IPS-20b (cell line): ENCODE measurements at regions not wholly inside any gene's neighbourhood (a gene's known extent, or its start where the extent isn't known, plus 50 kb on each side); places are given as distances from the start of the nearest gene placed in this dataset.

Source experiments
- H3K27ac ChIP-seq: one replicate; pipeline ENCODE4 v1.5.1; 2013; ENCODE audit warnings: low read length
- H3K27me3 ChIP-seq: 2 replicates; pipeline ENCODE4 v1.6.1; 2013; ENCODE audit warnings: mild to moderate bottlenecking, low read length, inconsistent platforms; ENCODE audit not compliant: insufficient read depth
- H3K36me3 ChIP-seq: 2 replicates; pipeline ENCODE4 v1.6.1; 2013; ENCODE audit warnings: low read depth, mild to moderate bottlenecking, inconsistent platforms, low read length, moderate library complexity; ENCODE audit not compliant: insufficient read depth
- H3K4me1 ChIP-seq: 2 replicates; pipeline ENCODE4 v1.6.1; 2013; ENCODE audit warnings: mild to moderate bottlenecking, control low read depth, inconsistent platforms, low read length, moderate library complexity; ENCODE audit not compliant: insufficient read depth
- H3K4me3 ChIP-seq: 2 replicates; pipeline ENCODE4 v1.5.1; 2013; ENCODE audit warnings: mild to moderate bottlenecking, low read length, inconsistent platforms
- H3K9ac ChIP-seq: 2 replicates; pipeline ENCODE4 v1.6.1; 2013; ENCODE audit warnings: low read depth, mild to moderate bottlenecking, inconsistent platforms, low read length, moderate library complexity
- H3K9me3 ChIP-seq: 2 replicates; pipeline ENCODE4 v1.6.1; 2013; ENCODE audit warnings: mild to moderate bottlenecking, low read depth, low read length, inconsistent platforms; ENCODE audit not compliant: insufficient read depth

GRCh38 chr10:113297226-113297625, 255.6 kb upstream of the HABP2 start:
- Histone ChIP-seq H3K27me3 (no peaks in the 10 kb centered on the region), H3K36me3 (no peaks in the 10 kb centered on the region), H3K4me1 (0 out of 2 replicates have a peak, but pooled peaks cover 3% of the 10 kb centered on the region), H3K4me3 (no peak overlapping the region), H3K9ac (no peak overlapping the region), H3K27ac (no peak overlapping the region), H3K9me3 (no peaks in the 10 kb centered on the region)

GRCh38 chr10:113298616-113299015, 254.2 kb upstream of the HABP2 start:
- H3K9me3 ChIP-seq, result no peaks in the 10 kb centered on the region
- H3K4me1 ChIP-seq, result 0 out of 2 replicates have a peak, but pooled peaks cover 3% of the 10 kb centered on the region
- no peak overlapping the region for H3K4me3 ChIP-seq
- H3K36me3 ChIP-seq, result no peaks in the 10 kb centered on the region
- no peaks in the 10 kb centered on the region for H3K27me3 ChIP-seq
- H3K9ac ChIP-seq, result no peak overlapping the region
- no peak overlapping the region for H3K27ac ChIP-seq

- H3K27me3 ChIP-seq, result no peaks in the 10 kb centered on the region
- H3K4me1 ChIP-seq, result 0 out of 2 replicates have a peak, but pooled peaks cover 3% of the 10 kb centered on the region
- H3K36me3 ChIP-seq, result no peaks in the 10 kb centered on the region
- no peak overlapping the region for H3K9ac ChIP-seq
- no peak overlapping the region for H3K27ac ChIP-seq
- no peaks in the 10 kb centered on the region for H3K9me3 ChIP-seq
- H3K4me3 ChIP-seq, result no peak overlapping the region
Observed at GRCh38 chr10:113300201-113300600, 252.7 kb upstream of the HABP2 start.

GRCh38 chr10:113300617-113301016, 252.2 kb upstream of the HABP2 start:
- Histone ChIP-seq H3K27ac (no peak overlapping the region), H3K9ac (no peak overlapping the region), H3K4me3 (no peak overlapping the region), H3K4me1 (0 out of 2 replicates have a peak, but pooled peaks cover 3% of the 10 kb centered on the region), H3K36me3 (no peaks in the 10 kb centered on the region), H3K27me3 (no peaks in the 10 kb centered on the region), H3K9me3 (no peaks in the 10 kb centered on the region)

- Histone ChIP-seq H3K9ac (no peak overlapping the region), H3K4me1 (0 out of 2 replicates have a peak, but pooled peaks cover 3% of the 10 kb centered on the region), H3K27ac (no peak overlapping the region), H3K36me3 (no peaks in the 10 kb centered on the region), H3K9me3 (no peaks in the 10 kb centered on the region), H3K27me3 (no peaks in the 10 kb centered on the region), H3K4me3 (no peak overlapping the region)
Observed at GRCh38 chr10:113301342-113301984, 251.4 kb upstream of the HABP2 start.

- no peaks in the 10 kb centered on the region for H3K9me3 ChIP-seq
- H3K36me3 ChIP-seq, result no peaks in the 10 kb centered on the region
- H3K9ac ChIP-seq, result no peak overlapping the region
- no peak overlapping the region for H3K27ac ChIP-seq
- H3K4me3 ChIP-seq, result no peak overlapping the region
- no peaks in the 10 kb centered on the region for H3K27me3 ChIP-seq
- 0 out of 2 replicates have a peak, but pooled peaks cover 3% of the 10 kb centered on the region for H3K4me1 ChIP-seq
Observed at GRCh38 chr10:113302062-113302461, 250.8 kb upstream of the HABP2 start.

GRCh38 chr10:113303544-113304146, 249.2 kb upstream of the HABP2 start:
- Histone ChIP-seq H3K4me1 (0 out of 2 replicates have a peak, but pooled peaks cover 3% of the 10 kb centered on the region), H3K4me3 (no peak overlapping the region), H3K9me3 (no peaks in the 10 kb centered on the region), H3K27me3 (no peaks in the 10 kb centered on the region), H3K9ac (no peak overlapping the region), H3K27ac (no peak overlapping the region), H3K36me3 (no peaks in the 10 kb centered on the region)

GRCh38 chr10:113304726-113305125, 248.1 kb upstream of the HABP2 start:
- Histone ChIP-seq H3K27ac (no peak overlapping the region), H3K9ac (no peak overlapping the region), H3K27me3 (no peaks in the 10 kb centered on the region), H3K4me3 (no peak overlapping the region), H3K9me3 (no peaks in the 10 kb centered on the region), H3K36me3 (no peaks in the 10 kb centered on the region), H3K4me1 (peaks cover 5% of the 10 kb centered on the region; the same call in 1 of the 2 replicates)

- no peaks in the 10 kb centered on the region for H3K9me3 ChIP-seq
- peaks cover 8% of the 10 kb centered on the region; the same call in 1 of the 2 replicates for H3K4me1 ChIP-seq
- no peaks in the 10 kb centered on the region for H3K36me3 ChIP-seq
- no peaks in the 10 kb centered on the region for H3K27me3 ChIP-seq
- H3K4me3 ChIP-seq, result no peak overlapping the region
- no peak overlapping the region for H3K9ac ChIP-seq
- H3K27ac ChIP-seq, result no peak overlapping the region
Observed at GRCh38 chr10:113305871-113306270, 247.0 kb upstream of the HABP2 start.

GRCh38 chr10:113309791-113310190, 243.1 kb upstream of the HABP2 start:
- Histone ChIP-seq H3K27ac (no peak overlapping the region), H3K9ac (peak overlapping the region; percentile 23; the same call in 1 of the 2 replicates), H3K27me3 (no peaks in the 10 kb centered on the region), H3K4me3 (no peak overlapping the region), H3K36me3 (no peaks in the 10 kb centered on the region), H3K4me1 (peaks cover 8% of the 10 kb centered on the region; the same call in 1 of the 2 replicates), H3K9me3 (no peaks in the 10 kb centered on the region)

- peaks cover 8% of the 10 kb centered on the region; the same call in 1 of the 2 replicates for H3K4me1 ChIP-seq
- H3K9ac ChIP-seq, result no peak overlapping the region
- H3K4me3 ChIP-seq, result no peak overlapping the region
- no peaks in the 10 kb centered on the region for H3K27me3 ChIP-seq
- no peak overlapping the region for H3K27ac ChIP-seq
- H3K36me3 ChIP-seq, result no peaks in the 10 kb centered on the region
- H3K9me3 ChIP-seq, result no peaks in the 10 kb centered on the region
Observed at GRCh38 chr10:113310347-113310746, 242.5 kb upstream of the HABP2 start.

GRCh38 chr10:113313048-113313602, 239.7 kb upstream of the HABP2 start:
- Histone ChIP-seq H3K27ac (no peak overlapping the region), H3K36me3 (no peaks in the 10 kb centered on the region), H3K4me1 (peaks cover 8% of the 10 kb centered on the region; the same call in 1 of the 2 replicates), H3K27me3 (no peaks in the 10 kb centered on the region), H3K4me3 (no peak overlapping the region), H3K9ac (no peak overlapping the region), H3K9me3 (no peaks in the 10 kb centered on the region)
